Right lobe of liver (tissue), 6 donors: ENCODE measurements at regions not wholly inside any gene's neighbourhood (a gene's known extent, or its start where the extent isn't known, plus 50 kb on each side); places are given as distances from the start of the nearest gene placed in this dataset.

ENCODE experiments used
- ATAC-seq, 4 donors: fragments of 200-7000 bp; cut with Tn5 transposase; one replicate each; pipeline ENCODE4 v1.9.1; 2020; ENCODE audit warnings: mild to moderate bottlenecking in 4 of 4, moderate library complexity in 4 of 4
- DNase-seq, 3 donors: peaks; one replicate each; pipeline ENCODE4 v3.0.0-alpha.2; 2020
- H3K27ac ChIP-seq, 3 donors: fragments of 200-600 bp; one replicate each; pipeline ENCODE4 v1.8.0; 2022
- H3K27me3 ChIP-seq, 2 donors: fragments of 200-600 bp; one replicate each; pipeline ENCODE4 v1.8.0; 2022
- H3K36me3 ChIP-seq, 4 donors: fragments of 200-600 bp; sonication (generic) in 1 of 4; one replicate each; pipeline versions ENCODE4 v1.5.1 to v1.8.0; 2017 to 2022; ENCODE audit warnings: control low read depth in 1 of 4
- H3K4me1 ChIP-seq, 4 donors: fragments of 200-600 bp; sonication (generic) in 1 of 4; one replicate each; pipeline versions ENCODE4 v1.5.1 to v1.8.0; 2017 to 2022; ENCODE audit warnings: control low read depth in 1 of 4
- H3K4me3 ChIP-seq, 3 donors: fragments of 200-600 bp; one replicate each; pipeline ENCODE4 v1.8.0; 2022
- H3K9me3 ChIP-seq, 4 donors: fragments of 200-600 bp; sonication (generic) in 1 of 4; one replicate each; pipeline versions ENCODE4 v1.5.1 to v1.8.0; 2017 to 2022; ENCODE audit warnings: control low read depth in 1 of 4
- POLR2A ChIP-seq: fragments of 450-650 bp; IDR thresholded peaks from one replicate; pipeline ENCODE4 v1.6.1; 2017; ENCODE audit warnings: antibody characterized with exemption, mild to moderate bottlenecking
- WGBS: methylation state at CpG from one replicate; pipeline ENCODE4 v1.1.6; 2018; ENCODE audit warnings: low coverage, low lambda C conversion rate; ENCODE audit not compliant: insufficient coverage; ENCODE audit errors: missing lambda C conversion rate; 5-methylcytosine and 5-hydroxymethylcytosine counted together
- intact Hi-C, 2 donors: fragments of 100-400 bp; cut with DNase I; formaldehyde crosslinking; loops; one replicate each; pipeline versions ENCODE4 v1.11.2 to v1.14.1; 2022
- TF ChIP-seq, protein P1 (sequence below), 4 donors: fragments of 200-600 bp in 3 of 4; fragments of 450-650 bp in 1 of 4; IDR thresholded peaks; one replicate each; pipeline versions ENCODE4 v1.5.1 to v1.8.0; 2016 to 2022; ENCODE audit warnings: antibody characterized with exemption in 4 of 4, mild to moderate bottlenecking in 2 of 4
- donor health status: DM: no; HTN: yes; CAD: no.
- donor health status: DM: no; HTN: no; CAD: no.
- donor health status: DM: no; HTN: no; CAD: no.
- donor health status: DM: no; HTN: yes; CAD: no.
- donor health status: DM: no; HTN: yes; CAD: no.

DNA sequence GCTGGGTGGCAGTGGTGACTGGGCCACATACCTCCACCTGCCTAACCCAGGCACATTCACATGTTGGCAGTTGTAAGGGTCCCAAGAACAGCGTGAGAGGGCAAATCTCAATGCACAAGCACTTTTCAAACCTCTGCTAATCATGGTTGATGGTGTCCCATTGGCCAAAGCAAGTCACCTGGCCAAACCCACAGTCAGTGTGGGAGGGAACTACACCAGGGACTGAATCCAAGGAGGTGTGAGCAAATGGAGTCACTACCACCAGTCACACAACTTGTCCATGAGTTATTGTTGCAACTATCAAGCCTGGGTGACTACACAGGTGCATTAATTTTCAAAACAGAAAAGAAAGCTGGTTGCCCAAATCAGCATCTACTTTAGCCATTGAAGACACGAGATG, 260.1 kb downstream of the BCOR start:
- Histone ChIP-seq H3K4me3 (no peak overlapping the region), H3K27ac (no peak overlapping the region), H3K27me3 (no peaks in the 10 kb centered on the region), H3K9me3 (no peaks in the 10 kb centered on the region), H3K36me3 (no peaks in the 10 kb centered on the region), H3K4me1 (no peaks in the 10 kb centered on the region)
- DNase-seq (no peak), ATAC-seq (no peak)
- 66% methylated on average over 2 of the region's 2 CpGs for WGBS
- intact Hi-C loops, result no loop called here
- TF ChIP-seq, protein P1, sequence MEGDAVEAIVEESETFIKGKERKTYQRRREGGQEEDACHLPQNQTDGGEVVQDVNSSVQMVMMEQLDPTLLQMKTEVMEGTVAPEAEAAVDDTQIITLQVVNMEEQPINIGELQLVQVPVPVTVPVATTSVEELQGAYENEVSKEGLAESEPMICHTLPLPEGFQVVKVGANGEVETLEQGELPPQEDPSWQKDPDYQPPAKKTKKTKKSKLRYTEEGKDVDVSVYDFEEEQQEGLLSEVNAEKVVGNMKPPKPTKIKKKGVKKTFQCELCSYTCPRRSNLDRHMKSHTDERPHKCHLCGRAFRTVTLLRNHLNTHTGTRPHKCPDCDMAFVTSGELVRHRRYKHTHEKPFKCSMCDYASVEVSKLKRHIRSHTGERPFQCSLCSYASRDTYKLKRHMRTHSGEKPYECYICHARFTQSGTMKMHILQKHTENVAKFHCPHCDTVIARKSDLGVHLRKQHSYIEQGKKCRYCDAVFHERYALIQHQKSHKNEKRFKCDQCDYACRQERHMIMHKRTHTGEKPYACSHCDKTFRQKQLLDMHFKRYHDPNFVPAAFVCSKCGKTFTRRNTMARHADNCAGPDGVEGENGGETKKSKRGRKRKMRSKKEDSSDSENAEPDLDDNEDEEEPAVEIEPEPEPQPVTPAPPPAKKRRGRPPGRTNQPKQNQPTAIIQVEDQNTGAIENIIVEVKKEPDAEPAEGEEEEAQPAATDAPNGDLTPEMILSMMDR (IDR thresholded peaks at IDR 0.05), result no peak
- TF ChIP-seq POLR2A, result no peak

DNA sequence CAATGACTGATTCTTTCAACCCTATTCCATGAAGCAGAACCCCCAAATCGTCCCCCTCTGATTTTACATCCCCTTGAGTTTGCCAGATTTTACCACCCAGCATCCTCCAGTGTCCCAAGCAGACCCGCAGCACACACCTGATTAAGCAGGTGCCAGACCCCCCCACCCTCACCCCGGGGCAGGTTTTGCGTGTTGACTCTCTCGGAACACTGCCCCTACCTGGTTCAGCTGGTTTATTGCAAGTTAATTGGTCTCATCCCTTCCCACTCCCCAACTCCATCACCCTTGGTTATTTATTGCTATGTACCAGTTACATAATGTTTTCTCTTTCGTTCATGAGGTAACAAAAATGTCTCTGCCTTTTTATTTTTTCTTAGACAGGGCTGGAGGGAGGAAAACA, 258.4 kb downstream of the BCOR start:
- TF ChIP-seq POLR2A, result no peak
- TF ChIP-seq, protein P1 (IDR thresholded peaks at IDR 0.05), result no peak
- H3K4me1 ChIP-seq, result no peaks in the 10 kb centered on the region
- no peak overlapping the region for H3K4me3 ChIP-seq
- intact Hi-C loops, result no loop called here
- H3K9me3 ChIP-seq, result no peaks in the 10 kb centered on the region
- no peak for ATAC-seq
- H3K27me3 ChIP-seq, result no peaks in the 10 kb centered on the region
- WGBS, result 24% methylated on average over 6 of the region's 6 CpGs
- H3K27ac ChIP-seq, result no peak overlapping the region
- no peak for DNase-seq
- H3K36me3 ChIP-seq, result no peaks in the 10 kb centered on the region

DNA sequence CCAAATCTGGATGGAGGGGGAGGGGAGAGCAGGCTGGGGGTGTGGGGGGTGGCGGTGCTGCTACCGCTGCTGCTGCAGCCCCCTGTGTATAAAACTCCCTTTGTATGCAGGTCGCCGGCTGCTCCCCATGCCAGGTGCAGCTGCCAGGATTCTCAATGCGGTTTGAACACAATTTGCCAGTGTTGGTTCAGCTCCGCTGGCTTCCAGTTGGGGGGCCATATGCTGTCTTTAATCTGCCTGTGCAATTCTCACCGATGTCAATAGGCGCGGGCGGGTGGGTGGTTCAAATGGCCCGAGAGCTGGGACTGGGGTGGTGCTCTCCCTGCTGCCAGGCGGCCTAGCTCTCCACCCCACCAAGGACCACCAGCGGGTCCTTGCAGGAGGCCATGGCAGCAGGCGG, 257.6 kb downstream of the BCOR start:
- DNase-seq, result no peak
- H3K4me3 ChIP-seq, result no peak overlapping the region
- no peak for TF ChIP-seq POLR2A
- TF ChIP-seq, protein P1 (IDR thresholded peaks at IDR 0.05), result no peak

DNA sequence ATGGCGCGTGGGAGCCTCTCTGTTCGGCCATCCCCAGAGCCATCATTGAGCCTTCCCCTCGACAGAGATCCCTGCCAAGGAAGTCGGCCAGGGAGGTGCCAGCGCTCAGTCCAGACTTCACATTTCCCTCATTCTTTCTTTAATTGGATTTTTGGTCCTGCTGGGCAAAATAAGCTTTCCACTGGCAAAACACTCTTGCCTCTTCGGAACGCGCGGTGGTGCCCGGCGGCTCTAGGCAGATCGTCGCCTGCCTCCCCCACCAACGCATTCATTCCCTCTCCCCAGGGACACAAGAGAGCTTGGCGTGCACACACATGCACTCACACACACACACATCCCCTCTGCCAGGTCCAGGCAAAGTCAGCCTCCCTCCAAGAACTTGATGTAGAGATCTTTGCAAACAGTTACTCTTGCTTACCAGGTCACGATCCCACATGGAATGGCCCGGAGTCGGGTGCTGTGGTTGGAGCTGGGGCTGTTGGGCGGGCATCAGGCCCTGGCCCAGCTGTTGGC, 257.1 kb downstream of the BCOR start:
- H3K9me3 ChIP-seq, result no peaks in the 10 kb centered on the region
- no peaks in the 10 kb centered on the region for H3K27me3 ChIP-seq
- no peaks in the 10 kb centered on the region for H3K4me1 ChIP-seq
- DNase-seq (no peak), ATAC-seq (no peak)
- TF ChIP-seq, protein P1 (IDR thresholded peaks at IDR 0.05), result no peak
- TF ChIP-seq POLR2A, result no peak
- H3K27ac ChIP-seq, result no peak overlapping the region
- H3K4me3 ChIP-seq, result no peak overlapping the region
- no peaks in the 10 kb centered on the region for H3K36me3 ChIP-seq
- intact Hi-C loops, result no loop called here
- 87% methylated on average over 12 of the region's 20 CpGs for WGBS

More for the DNA sequence above, 257.6 kb downstream of the BCOR start:
- H3K4me1 ChIP-seq, result no peaks in the 10 kb centered on the region
- no peak overlapping the region for H3K27ac ChIP-seq
- 40% methylated on average over 1 of the region's 14 CpGs for WGBS
- no peaks in the 10 kb centered on the region for H3K9me3 ChIP-seq
- H3K36me3 ChIP-seq, result no peaks in the 10 kb centered on the region
- no peak for ATAC-seq
- no peaks in the 10 kb centered on the region for H3K27me3 ChIP-seq
- intact Hi-C loops, result no loop called here

DNA sequence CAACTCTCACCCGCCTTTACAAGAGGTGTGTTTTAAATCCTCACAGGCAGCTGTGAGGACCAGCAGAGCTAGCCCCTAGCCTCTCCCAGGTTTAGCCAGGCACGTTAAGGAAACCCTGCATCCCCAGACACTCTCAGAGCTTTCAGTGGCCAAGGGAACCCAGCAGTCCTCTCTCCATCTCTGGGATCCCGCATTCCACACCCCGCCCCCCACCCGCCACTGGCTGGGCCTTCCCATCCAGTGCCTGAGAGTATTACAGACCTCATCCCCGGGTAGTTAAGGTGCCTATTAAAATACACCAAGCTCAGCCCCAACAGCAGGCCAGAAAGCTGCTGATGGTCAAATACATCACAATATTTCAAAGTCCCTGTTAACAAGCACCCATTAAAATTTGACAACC, 256.2 kb downstream of the BCOR start:
- intact Hi-C loops, result no loop called here

More for the DNA sequence above, 256.2 kb downstream of the BCOR start:
- DNase-seq (no peak), ATAC-seq (no peak)
- TF ChIP-seq, protein P1 (IDR thresholded peaks at IDR 0.05), result no peak
- TF ChIP-seq POLR2A, result no peak
- Histone ChIP-seq H3K9me3 (peaks cover 0 to 2% (median 0%) of the 10 kb centered on the region in 4 donors), H3K27ac (no peak overlapping the region), H3K27me3 (no peaks in the 10 kb centered on the region), H3K4me1 (no peaks in the 10 kb centered on the region), H3K4me3 (no peak overlapping the region), H3K36me3 (no peaks in the 10 kb centered on the region)
- WGBS, result 80% methylated on average over 2 of the region's 6 CpGs
